GM04504 (cell line): ENCODE measurements at regions not wholly inside any gene's neighbourhood (a gene's known extent, or its start where the extent isn't known, plus 50 kb on each side); places are given as distances from the start of the nearest gene placed in this dataset.

Source experiments
- DNase-seq: peaks from one replicate; pipeline ENCODE4 v3.0.0-alpha.2; 2012; ENCODE audit warnings: low read depth

DNA sequence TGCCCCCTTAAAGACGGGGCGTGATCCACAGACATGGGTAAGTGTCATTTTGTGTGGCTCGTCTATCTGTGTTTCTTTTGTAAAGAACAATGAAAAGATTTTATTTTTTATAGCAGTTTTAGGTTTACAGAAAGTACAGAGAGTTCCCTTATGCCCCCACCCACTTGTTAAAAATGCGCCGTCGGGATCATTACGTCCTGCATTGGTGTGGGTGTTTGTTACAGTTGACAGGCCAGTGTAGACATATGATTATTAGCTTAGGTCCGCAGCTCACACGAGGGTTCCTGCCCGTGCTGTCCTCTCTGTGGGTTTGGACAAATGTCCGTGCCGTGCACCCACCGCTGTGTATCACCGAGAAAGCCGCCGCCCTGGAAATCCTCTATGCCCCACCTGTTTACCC lies 50.5 kb downstream of the RGS12 start:
- no peak for DNase-seq

DNA sequence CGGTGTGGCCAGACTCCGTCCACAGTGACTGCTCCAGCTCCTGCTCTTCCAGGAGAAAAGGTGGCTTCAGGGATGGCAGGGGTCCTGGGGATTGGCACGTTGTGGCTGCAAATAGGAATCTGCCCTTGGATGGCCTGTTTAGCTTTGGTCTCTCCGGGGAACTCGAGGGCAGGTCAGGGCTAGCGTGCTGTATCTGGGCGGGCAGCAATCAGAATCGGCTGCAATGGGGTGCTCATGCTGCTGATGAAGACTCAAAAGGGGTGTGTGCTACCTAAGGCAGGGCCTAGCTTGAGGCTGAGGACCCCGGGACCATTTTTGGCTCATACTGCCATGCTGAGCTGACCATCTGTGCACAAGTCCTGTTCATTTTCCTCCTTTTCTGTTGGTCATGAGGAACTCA lies 51.3 kb downstream of the RGS12 start:
- DNase-seq, result no peak

DNA sequence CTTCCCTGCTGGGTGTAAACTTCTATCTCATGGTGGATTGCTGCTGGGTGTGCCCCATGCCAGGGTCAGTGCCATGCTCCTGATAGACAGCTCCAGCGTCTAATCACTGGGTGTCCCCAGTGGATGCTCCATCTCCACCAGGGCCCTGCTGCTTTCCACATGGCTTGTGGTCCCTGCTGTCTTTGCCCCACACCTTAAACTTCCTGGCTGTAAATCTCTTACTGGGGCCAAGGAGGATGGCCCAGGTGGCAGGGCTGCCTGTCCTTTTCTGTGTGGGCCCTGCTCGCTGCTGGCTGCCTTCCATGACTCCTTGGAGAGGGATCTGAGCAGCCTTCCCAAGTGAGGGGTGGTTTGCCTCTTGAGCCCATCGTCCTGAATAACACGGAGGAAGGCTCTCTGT lies 51.8 kb downstream of the RGS12 start:
- DNase-seq, result no peak

DNA sequence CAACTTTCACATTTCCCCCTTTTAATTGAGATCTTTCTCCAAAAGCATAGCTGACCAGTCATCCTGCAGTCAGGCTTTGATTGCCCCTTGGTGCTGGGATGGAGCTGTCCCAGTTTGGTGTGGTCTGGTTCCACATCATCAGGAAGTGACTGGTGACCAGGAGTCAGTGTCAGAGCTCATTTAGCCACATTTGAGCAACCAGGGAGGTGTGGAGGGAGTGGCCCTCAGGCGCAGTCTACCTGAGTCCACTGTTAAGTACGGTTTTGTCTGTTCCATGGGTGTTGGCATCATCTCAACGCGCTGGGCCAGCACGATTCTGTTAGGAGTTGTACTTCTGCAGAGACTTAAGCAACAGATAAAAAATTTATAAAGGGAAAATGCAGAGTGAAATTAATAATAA lies 52.6 kb downstream of the RGS12 start:
- no peak for DNase-seq

DNA sequence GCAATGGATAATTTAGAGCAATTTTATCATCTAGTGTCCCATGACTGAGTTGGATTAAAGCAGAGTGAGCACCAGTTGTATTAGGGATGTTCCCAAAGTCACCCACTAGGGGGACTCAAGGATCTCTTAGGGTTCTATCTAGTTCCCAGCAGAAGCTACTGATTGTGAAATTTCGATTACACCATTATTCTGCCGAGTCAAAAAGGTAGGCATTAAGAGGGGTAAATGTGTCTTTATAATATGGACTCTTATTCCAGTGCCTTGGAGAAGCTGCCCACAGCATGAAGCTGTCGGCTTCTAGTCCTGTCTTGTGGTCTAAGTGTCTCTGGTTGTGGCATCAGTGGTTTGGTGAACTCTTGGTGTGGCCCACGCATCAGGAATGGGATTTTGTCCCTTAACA lies 53.3 kb downstream of the RGS12 start:
- peak; percentile 67 for DNase-seq

DNA sequence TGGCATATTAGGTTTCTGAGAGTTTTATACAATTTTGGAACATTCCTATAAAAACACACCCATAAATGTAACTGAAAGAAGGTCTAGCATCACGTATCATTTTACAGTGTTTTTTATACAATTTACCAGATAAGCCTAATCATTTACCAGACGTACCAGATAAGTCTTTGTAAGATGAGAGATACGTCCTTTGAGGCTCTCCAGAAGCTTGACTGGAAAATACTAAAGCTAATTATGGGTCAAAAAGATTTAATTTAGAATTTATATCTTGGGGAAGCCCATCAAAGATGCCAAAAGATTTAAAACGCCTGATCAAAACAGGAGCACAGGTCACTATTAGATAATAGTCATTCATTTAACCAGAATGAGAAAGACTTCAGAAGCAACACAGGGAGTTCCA lies 55.0 kb downstream of the RGS12 start:
- no peak for DNase-seq

DNA sequence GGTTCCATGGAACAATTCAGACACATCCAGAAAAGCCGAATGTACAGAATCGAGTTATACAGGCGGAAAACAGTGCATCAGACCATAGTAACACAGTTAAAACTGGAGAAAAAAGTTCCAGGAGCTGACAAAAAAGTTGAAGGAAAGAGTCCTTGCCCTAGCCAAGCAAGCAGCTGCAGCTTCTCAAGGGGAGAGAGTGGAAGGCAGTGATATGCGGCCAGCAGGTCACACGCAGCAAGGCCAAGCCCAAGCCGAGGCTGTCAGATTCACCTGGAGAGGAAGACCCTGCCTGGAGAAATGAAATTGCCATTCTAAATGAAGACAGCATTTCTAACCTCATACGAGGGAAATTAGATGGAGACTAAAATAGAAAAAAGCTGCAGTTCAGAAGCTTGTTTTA lies 55.8 kb downstream of the RGS12 start:
- no peak for DNase-seq

DNA sequence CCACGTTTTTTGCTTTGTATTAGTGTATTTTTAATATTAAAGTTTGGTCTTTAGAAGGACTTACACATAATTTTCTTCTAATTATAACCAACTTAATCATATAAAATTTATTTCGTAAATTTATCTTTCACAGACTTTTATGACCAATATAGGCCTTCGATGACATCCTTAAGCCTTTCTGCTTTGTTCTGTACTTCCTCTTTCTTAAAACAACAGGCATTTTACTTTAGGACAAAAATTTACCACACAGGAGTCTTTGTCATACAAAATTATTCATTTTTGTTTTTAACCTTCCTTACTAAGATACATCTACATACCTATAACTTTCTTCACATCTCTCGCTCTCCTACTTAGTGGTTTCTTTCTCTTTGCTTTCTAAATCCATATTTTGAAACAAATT lies 56.3 kb downstream of the RGS12 start:
- no peak for DNase-seq

DNA sequence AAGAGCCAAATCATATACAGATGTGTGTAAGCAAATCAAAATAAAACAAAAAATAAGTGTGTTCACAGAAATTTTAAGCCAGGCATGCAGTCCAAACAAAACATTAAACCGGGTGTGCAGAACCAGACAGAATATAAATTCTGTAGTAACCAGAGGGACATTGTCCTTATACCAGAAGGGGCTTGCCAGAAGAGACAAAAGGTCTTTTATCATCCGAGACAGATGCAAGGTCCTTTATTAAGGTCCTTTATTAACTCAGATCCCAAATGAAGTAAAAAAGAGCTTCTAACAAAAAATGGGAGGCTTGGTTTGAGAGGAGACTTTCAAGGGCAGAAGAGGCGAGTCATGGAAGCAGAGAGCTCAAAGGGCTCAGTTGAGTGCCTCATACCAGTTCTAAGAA lies 59.2 kb downstream of the RGS12 start:
- no peak for DNase-seq

DNA sequence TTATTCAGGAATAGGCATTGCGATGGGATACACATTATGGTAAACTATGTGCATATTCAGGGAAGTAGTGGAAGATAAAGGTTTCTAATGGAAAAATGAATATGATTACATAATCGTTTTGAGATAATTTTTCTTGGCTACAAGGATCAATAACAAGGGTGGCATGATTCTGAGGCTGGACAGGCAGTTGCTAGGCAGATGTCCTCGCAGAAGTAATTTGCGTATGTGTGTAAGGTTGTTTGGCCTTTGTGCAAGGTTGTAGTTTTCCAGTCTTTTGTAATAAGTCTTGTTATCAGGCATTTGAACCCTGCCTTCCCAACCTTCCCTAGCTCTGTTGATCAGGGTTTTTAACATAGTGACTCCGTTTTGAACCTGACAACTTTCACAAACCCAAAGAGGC lies 59.7 kb downstream of the RGS12 start:
- DNase-seq, result no peak

DNA sequence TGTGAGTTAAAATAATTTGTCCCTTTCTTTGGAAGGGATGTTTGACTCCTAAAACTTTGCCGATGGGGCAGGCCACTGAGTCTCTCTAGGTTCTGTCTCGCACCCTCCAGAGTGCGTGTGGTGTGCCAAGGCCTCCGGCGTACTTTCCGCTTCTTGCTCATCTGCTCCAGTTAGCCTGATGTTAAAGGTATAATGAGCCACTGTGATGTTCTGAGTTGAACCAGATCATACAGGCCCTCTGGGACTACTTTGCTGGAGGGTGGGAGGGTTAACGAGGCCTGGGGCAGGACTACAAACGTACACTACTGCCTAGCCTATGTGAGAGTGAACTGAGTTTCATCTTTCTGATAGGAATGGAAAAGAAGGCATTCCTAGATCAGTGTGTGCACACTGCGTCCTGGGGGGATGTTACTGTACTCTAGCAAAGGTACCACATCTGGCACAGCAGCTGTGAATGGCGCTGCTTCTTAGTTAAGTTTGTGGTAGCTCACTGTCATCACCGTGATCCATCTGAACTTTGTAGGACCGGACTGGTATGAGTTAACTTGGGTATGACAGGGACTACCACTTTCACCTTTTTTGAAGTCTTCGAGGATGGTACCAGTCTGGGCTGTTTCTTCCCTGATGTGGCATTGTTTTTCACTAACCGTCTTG lies 60.2 kb downstream of the RGS12 start:
- no peak for DNase-seq

DNA sequence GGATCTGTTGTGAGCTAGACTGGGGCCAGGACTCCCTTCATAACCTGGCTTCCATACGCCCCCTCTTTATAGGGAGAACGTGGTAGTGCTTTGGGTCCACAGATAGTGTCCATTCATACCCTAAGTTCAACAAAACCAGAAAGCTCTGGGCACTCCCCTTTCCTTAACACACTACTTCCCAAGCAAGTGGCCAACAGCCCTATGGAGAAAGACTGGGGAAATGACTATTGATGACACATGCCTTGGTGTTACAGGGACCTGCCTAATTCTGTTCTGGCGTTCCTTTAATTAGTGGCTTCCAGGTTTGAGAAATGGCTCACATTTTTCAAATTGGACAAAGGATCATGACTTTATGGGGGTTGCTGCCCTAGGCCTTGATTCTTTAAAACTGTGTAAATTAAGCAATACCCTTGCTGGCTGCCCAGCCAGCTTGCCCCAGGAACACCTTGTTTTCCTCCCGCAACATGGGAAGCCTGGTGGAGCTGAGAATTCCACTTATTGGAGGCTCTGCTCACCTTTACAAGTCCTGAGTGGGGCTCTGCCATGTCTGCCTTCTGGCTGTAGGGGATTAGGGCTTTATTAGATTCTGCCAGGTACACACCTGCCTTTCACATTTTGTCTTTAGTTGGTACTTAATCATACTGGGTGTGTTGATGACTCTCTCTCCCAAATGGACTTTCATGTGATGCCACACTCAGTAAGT lies 61.1 kb downstream of the RGS12 start:
- DNase-seq, result no peak

DNA sequence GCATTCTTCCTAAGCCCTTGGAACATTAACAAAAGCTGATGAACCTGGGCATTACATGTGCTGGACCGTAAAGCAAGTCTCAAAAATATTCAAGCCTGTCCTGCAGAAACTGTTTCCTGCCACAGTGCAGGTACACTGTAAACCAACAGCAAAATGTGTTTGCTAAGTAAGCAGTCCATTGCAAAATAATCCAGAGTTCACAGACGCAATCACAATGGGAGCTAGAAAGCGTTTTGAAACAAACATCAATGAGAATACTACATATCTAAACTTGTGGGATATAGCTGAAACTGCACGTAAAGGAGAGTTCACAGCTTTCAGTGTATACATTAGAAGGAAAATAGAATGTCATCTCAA lies 61.6 kb downstream of the RGS12 start:
- DNase-seq, result no peak

DNA sequence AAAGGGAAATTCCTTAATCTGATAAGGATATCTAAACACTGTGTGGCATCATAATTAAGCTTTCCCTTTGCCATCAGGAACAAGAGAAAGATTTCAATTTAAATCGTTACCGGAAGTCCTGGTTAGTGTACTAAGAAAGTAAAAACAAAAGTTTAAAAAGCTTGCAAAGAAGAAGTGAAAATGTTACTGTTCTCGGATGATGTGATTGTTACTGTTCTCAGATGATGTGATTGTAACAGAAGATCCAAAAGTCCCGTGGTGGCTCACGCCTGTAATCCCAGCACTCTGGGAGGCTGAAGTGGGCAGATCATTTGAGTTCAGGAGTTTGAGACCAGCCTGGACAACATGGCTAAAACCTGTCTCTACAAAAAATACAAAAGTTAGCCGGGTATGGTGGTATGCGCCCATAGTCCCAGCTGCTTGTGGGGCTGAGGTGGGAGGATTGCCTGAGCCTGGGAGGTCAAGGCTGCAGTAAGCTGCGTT lies 62.5 kb downstream of the RGS12 start:
- DNase-seq, result no peak

DNA sequence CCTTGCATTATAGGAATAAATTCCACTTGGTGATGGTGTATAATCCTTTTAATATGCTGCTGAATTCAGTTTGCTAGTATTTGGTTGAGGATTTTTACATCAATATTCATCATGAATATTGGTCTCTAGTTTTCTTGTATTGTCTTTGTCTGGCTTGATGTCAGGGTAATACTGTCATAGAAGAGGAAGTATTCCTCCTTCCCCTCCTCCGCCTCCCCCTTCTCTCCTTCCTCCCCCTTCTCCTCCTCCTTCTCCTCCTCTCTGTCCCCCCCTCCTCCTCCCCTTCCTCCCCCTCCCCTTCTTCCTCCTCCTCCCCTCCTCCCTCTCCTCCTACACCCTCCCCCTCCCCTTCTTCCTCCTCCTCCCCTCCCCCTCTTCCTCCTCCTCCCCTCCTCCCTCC lies 65.8 kb downstream of the RGS12 start:
- no peak for DNase-seq

DNA sequence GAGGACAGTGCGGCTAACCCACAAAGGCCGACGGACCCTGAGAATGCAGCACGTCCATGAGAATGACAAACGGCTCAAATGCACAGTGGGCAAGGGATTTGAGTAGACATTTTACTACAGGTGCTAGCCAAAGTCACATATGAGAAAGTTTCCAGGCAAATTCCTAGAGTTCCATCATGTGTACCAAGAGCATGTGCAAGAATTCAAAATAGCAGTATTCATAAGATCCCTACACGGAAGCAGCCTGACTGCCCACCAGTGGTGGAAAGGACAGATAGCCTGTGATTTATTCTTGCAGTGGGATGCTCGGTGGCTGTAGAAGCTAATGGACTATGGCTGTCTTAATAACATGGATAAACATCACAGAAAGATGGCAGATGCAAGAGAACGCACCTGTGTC lies 68.0 kb downstream of the RGS12 start:
- no peak for DNase-seq

DNA sequence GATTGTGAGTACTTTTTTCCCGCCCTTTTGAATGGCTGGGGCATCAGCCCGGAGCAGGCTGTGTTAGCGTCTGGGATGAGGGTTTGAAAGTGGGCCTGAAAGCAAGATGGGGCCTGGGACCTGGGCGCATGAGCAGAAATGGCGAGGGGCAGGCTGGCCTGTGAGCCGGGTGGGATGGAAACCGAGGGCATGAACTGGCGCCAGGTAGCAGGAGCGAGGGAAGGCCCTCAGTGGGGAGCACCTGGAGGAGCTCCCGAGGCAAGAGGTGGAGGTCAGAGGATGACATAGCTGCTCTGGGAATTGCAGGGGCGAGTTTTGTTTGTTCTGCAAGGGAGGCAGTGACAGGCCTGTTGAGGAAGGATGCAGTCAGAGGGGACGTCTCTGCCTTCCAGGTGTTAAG lies 68.6 kb downstream of the RGS12 start:
- DNase-seq, result no peak

DNA sequence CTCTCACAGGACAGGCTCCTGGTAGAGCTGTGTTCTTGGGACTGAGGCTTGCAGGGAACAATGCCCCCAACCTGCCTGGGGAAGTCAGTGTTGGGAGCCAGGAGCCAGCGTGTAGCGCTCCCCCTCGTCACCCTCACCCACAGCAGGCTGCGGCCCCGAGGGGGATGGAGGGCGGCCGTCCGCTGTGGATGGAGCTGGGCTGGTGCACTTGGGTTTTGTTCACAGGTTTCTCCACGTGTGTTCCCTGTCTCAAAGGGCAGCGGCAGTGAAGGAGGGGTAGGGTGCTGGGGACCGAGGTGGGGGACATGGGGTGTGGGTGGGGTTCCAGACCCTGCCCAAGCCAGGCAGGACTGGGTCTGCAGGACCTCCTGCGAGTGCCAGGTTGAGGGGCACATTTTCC lies 69.1 kb downstream of the RGS12 start:
- no peak for DNase-seq

DNA sequence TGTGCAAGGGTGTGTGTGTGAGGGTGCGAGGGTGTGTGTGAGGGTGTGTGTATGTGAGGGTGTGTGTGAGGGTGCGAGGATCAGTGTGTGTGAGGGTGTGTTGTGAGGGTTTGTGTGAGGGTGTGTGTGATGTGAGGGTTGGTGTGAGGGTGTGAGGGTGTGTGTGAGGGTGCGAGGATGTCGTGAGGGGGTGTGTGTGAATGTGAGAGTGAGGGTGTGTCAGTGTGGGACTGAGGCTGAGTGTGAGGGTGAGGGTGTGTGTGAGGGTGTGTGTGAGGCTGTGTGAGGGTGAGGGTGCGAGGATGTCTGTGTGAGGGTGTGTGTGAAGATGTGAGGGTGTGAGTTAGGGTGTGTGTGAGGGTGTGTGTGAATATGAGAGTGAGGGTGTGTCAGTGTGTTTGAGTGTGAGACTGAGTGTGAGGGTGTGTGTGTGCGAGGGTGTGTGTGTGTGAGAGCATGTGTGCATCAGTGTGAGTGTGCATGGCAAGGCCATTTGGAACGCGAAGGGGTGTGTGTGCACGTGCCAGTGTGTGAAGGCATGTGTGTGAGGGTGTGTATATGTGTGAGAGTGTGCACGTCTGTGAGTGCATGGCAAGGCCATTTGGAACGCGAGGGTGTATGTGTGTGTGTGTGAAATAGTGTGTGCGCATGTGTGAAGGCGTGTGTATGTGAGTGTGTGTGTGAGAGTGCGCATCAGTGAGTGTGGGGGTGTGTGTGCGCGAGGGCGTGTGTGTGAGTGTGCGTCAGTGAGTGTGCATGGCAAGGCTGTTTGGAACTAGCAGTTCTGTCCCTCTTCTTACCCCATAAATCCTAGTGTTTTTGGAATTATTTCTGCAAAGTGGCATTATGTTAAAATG lies 69.8 kb downstream of the RGS12 start:
- no peak for DNase-seq

DNA sequence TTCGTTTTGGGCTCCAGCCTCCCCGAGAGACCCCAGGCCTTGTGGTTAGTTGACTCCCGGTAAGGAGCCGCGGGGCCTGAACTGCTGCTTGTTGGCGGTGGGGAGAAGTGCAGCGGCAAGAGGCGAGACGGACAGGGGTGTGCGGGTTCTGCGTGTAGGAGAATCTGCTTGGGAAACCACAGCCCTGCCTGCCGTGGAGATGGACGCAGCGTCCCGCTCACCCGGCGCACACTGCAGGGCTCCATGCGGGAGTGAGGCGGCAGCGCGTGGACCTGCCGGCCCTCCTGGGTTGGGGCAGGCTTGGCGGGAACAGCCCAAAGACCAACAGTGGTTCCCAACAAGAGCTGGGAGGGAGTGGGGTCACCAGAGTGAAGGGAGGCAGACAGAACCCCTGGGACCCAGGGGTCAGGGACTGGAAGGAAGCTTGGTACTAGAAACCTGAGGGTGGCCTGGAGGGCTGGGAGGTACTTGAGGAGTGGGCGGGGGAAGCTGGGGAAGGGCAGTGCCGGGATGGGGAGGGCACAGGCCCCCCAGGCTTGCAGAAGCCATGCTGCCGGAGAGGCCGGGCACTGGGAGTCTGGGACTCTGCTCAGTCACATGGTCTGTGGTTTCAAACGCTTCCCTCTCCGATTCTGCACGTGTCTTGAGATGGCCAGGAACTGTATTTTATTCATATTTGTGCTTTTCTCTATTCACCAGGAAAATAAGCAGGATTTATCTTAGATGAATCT lies 70.8 kb downstream of the RGS12 start:
- DNase-seq, result no peak

DNA sequence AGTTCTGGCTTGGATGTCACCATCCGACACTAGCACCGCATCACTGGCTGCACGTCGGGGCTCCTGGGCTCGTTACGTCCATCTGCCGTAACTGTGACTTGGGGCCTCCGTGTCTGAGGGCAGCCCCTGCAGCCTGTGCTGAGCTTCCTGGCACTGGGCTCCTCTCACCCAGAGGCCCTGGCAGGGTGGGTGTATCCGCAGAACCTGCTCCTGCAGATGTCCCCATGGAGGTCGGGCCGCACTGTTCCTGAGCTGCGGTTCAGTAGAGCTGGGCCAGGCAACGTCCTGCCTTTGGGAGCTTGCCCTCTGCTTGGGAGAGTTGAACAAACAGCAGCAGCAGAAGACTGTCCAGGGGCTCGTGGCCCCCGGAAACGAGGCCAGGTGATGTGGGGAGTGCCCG lies 71.4 kb downstream of the RGS12 start:
- no peak for DNase-seq

DNA sequence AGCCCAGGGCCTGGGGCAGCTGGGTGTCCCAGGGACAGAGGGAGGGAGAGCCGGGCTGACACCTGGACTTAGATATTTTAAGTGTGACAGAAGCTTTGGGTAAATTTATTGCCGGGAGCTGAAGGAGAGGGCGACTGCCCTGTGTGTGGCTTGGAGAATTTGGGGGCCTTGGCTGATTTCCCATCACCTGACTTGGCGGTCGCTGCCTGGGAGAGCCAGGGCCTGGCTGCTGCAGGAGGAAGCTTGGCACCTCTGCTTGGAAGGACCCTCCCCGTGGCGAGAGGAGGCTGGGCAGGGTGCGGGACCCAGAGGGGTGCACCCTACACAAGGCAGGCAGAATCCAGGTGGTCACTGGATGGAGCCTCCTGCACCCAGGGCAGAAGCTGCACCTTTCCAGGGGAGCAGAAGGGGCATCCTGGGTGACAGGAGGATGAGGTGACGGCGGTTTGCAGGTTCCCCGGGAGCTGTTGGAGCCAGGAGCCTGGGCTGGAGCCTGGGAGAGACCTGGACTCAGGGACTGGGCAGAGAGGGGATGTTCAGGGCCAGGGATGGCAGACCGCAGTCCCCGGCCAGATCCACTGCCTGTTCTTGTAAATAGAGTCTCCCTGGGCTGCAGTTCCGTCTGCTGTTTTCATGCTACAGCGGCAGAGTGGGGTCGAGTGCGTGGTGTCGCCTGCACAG lies 72.0 kb downstream of the RGS12 start:
- DNase-seq, result no peak
